ENCODE measurements at regions not wholly inside any gene's neighbourhood (a gene's known extent, or its start where the extent isn't known, plus 50 kb on each side); places are given as distances from the start of the nearest gene placed in this dataset.

DNA sequence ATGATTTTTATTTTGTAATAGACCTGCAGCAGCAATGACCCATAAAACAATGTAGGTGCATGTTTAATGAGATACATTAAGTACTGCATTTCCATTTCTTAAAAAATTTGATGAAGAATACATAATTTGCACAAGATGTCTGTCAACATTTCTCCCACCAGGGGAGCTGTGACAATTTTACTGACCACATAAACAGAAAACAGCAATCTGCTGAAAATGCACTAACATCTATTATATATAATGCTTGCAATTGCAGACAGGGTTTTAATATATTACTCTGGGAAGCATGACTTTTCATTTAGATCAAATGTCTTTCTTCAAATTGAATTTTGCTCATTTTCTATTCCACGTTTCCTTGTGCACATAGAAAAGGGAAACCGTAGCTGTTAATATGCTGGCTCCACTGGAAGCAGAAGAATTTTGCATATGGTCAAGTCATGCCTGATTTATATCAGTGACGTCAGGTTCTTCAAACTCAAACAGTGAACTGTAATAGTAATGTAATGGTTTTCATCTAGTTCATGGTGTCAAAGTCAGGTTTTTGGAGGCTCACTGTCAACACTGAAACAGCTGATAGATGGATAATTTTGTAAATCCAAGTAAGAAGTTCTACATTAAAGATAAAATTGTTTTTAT, 79.8 kb upstream of the IGF1R start:
- DNase-seq: no peak

DNA sequence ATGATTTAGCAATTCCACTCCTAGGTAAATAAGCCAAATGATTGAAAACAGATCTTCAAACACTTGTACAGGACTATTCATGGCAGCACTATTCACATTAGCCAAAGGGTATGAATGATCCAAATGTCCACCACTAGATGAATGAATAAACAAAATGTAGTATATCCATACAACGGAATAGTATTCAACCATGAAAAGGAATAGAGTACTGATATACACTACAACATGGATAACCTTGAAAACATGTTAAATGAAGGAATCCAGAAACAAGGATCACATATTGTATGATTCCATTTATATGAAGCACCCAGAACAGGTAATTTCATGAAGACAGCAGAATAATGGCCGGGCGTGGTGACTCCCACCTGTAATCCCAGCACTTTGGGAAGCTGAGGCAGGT, 78.2 kb upstream of the IGF1R start:
- no peak for DNase-seq

DNA sequence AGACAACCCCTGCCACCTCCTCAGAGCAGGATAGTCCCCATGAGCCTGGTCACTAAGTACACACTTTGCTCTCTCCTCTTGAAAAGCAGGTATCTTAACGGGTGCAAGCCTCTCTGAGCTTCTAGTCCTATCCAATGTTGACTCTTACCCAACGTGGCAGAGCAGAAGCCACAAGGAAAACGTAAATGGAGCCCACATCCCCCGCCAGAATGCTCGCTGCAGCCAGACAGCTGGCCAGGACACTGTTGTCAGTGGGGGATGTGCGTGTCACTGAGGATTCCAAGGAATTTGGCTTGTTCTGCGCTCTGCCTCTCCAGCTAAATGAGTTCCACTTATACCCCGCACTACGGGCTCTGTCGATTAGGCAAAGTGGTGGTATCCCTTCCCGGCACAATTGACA, 67.8 kb upstream of the IGF1R start:
- DNase-seq: no peak

DNA sequence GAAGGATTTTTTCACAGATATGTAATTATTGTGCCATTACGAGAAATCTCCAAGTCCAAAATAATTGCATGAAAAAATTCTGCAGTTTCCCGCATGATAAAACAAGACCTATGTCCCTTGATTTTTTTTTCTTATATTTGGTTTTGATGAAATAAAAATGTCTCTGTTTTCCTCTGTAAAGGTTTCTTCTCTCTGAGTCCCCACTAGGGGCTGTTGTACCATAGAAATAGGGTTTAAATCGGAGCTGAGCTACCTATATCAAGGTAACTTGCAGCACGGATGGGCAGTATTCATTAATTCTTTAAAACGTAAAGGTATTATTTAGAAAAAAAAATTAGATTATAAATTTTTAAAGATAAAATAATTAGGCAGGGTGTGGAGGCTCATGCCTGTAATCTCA, 66.6 kb upstream of the IGF1R start:
- DNase-seq: no peak

DNA sequence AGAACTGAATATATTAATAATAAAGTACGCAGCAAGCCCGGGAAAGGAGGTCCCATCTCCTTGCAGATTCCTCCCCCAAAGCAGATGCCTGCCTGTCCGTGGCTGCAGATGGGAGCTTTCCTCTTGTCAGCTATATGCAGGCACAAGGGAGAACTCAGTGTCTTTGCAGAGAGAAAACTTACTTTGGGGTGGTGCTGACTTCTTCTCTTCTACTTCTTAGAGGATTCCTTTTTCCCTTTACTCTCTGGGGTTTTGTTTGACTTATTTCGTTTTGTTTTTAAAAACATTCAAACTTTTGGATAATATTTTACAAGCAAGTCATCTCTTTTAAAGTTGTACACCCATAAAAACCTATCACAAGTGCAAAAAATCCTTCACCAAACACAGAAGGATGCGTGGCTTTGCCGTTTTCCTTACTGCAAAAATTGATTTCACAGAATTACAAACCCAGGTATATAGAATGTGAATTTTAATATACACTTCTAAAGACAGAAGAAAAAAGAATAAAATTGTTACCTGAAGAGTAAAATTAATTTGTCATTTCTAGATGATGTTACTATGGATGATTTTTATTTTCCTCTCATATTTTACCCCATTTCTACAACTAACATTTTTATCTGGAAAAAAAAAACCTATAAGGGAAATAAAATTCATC, 65.3 kb upstream of the IGF1R start:
- no peak for DNase-seq

DNA sequence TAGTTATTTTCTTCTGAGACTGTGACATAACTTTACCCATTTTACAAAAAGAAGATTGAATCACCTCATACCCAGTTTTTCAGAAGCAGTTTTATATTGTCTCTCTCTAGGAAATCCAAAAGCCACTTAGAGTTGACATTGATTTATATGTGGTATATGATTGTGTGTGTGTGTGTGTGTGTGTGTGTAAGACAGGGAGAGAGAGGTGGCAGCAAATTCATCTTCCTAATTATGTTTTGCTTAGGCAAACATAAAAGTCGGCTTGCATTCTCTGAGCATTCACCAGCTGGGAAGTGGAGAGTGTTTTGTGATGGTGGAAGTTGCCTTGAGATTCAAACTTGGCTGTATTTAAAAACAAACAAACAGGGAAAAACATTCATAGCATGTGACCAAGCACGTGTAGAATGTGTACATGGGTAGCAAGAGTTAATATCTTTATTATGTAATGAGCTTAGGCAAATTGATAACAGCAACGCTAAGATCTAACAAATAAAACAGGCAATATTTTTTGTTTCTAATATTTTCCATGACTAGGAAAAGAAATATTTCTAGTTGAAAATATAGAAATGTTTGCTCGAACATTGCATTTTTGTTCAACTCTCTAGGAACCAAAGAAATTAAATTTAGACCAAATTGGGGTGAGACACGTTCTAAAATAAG, 64.4 kb upstream of the IGF1R start:
- DNase-seq: no peak

DNA sequence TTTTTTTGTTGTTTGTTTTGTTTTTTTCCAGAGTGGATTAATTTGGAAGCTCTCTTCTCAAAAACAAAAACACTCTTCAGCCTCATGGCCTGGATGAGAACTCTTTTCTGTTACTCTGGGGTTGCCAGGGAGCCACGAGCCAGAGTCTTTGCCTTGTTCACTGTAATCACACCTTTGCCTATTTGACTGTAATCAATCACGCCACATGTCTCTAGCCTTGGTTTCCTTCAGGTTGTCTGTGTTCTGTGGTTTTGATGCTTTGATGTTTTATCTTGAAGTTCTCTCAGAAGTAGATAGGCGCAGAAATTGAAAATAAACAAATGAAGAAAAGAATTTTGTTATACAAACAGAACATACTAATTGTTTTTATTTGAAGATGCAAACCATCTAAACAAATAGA, 62.3 kb upstream of the IGF1R start:
- no peak for DNase-seq

DNA sequence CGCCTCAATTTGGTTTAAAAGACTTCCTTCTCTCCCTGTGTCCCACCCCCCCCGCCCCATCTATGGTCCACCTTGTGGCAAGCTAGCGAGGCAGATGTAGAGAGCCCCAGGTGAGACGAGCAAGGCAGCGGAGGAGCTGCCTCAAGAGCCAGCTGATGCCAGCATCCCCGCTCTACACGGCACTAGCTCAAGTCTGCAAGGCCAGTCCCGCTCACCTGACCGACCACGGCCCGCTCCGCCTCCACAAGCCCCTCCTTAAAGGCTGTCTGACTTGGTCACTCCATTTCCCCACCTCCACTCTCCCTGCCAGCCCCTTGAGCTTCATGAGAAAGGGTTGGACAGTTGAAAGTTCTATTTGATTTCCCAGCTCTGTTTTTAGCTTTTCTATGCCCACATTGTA, 56.2 kb upstream of the IGF1R start:
- DNase-seq: no peak

DNA sequence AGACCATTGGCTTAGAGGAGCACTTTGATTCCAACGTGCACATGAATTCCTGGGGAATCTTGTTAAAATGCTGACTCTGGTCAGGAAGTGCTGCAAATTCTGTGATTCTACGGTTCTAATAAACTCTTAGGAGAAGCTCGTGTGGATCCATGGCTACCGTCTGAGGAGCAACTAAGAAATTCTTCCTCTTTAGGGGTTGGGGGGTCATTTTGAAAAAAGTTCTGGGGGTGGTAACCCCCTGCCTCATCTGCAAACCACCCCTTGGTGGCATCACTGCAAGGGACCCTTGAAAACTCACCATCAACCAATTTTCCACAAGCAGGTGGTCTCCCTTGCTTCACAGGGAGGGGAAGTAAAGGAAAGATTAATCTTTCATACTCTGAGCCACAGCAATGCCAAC, 52.2 kb upstream of the IGF1R start:
- no peak for DNase-seq

DNA sequence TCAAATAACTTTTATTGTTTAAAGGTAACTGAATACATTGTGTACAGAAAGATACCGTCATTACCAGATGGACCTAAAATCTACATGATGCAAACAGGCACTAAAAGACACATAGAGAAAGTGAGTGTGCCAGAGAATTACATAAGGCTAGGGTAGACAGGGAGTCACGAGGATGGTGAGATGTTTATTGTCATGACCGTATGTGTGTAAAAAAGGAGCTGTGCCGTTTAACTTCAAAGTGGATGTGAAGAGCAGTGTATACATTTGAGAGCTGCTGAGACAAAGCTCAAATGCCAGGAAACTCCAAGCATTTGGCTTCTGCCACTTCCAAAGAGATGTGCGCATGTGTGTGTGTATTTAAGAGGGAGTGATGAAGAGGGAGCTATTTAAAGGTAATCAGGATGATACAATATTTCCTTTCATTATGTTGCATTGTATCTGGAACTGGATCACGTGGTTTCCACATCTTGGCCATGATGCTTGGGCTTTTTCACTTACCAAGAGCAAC, 51.4 kb upstream of the IGF1R start:
- no peak for DNase-seq

DNA sequence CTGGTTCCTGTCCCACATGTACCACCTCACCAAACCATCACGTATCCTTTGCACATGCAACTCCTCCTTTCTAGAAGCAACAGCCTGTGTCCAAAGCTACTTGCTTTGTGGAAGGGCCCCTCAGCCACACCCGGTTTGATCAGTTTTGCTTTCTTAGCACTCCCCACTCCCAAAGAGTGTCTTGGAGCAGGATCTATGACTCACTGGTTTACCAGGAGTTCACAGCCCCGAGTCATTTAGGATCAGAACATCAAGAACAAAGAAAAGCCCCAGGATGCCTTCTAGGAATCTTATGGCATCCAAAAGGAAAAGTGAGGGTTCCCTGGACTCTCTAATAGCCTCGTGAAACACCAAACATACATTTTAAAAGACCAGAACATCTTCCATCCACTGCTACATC, 50.7 kb upstream of the IGF1R start:
- no peak for DNase-seq

Measured in stimulated activated CD4-positive, alpha-beta T cell treated with anti-CD3 and anti-CD28 coated beads, Interleukin-2, amount 100 ng/mL, for 48 hours (primary cell).